Colonic mucosa (tissue), 4 donors: ENCODE measurements at regions not wholly inside any gene's neighbourhood (a gene's known extent, or its start where the extent isn't known, plus 50 kb on each side); places are given as distances from the start of the nearest gene placed in this dataset.

Source experiments
- DNase-seq: peaks from one replicate; pipeline ENCODE4 v3.0.0-alpha.2; 2020
- H3K27ac ChIP-seq: fragments of 200-600 bp; one replicate; pipeline ENCODE4 v1.8.0; 2021
- H3K27me3 ChIP-seq: fragments of 200-600 bp; one replicate; pipeline ENCODE4 v1.8.0; 2021
- H3K36me3 ChIP-seq: fragments of 200-600 bp; one replicate; pipeline ENCODE4 v1.8.0; 2021
- H3K4me1 ChIP-seq: fragments of 200-600 bp; one replicate; pipeline ENCODE4 v1.8.0; 2021; ENCODE audit warnings: mild to moderate bottlenecking
- H3K4me3 ChIP-seq: fragments of 200-600 bp; one replicate; pipeline ENCODE4 v1.8.0; 2021
- H3K9ac ChIP-seq, 2 donors: one replicate each; pipeline ENCODE4 v1.7.0; 2013; ENCODE audit warnings: control low read depth in 2 of 2, low read depth in 2 of 2, low read length in 2 of 2
- H3K9me3 ChIP-seq: fragments of 200-600 bp; one replicate; pipeline ENCODE4 v1.8.0; 2021
- intact Hi-C: fragments of 100-400 bp; cut with DNase I; formaldehyde crosslinking; loops from one replicate; pipeline ENCODE4 v1.14.1; 2022
- TF ChIP-seq, protein P1 (sequence below): fragments of 200-600 bp; IDR thresholded peaks from one replicate; pipeline ENCODE4 v1.8.0; 2022; ENCODE audit warnings: antibody characterized with exemption, mild to moderate bottlenecking
- donor health status: healthy.
- donor health status: DM: no; HTN: no; CAD: no.
- donor health status: DM: no; HTN: no; CAD: no.

DNA sequence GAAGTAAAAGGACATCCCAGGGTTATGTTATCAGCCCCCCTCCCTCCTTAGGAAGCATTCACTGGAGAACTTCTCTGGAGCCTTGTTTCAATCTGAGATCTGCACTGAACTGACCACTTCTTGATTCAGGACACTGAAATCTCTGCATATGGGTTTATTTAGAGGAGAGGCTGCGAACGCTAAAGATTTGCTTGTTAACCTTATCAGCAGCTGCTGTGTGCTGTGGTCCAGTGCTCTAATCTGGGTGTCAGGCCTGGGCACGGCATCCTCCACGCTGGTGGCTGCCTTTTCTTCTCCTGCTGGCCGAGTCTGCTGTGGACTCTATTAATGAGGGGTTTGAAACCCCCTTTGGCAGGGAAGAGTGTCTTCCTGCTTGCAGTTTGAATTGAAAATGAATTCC is 1094.7 kb upstream of the TENM3 start:
- intact Hi-C loops: no loop called here
- no peak overlapping the region for H3K27ac ChIP-seq
- H3K36me3 ChIP-seq: no peaks in the 10 kb centered on the region
- H3K4me3 ChIP-seq: no peak overlapping the region
- no peaks in the 10 kb centered on the region for H3K27me3 ChIP-seq
- DNase-seq: no peak
- H3K9me3 ChIP-seq: no peaks in the 10 kb centered on the region
- H3K4me1 ChIP-seq: no peaks in the 10 kb centered on the region
- H3K9ac ChIP-seq: no peak overlapping the region
- TF ChIP-seq, protein P1, sequence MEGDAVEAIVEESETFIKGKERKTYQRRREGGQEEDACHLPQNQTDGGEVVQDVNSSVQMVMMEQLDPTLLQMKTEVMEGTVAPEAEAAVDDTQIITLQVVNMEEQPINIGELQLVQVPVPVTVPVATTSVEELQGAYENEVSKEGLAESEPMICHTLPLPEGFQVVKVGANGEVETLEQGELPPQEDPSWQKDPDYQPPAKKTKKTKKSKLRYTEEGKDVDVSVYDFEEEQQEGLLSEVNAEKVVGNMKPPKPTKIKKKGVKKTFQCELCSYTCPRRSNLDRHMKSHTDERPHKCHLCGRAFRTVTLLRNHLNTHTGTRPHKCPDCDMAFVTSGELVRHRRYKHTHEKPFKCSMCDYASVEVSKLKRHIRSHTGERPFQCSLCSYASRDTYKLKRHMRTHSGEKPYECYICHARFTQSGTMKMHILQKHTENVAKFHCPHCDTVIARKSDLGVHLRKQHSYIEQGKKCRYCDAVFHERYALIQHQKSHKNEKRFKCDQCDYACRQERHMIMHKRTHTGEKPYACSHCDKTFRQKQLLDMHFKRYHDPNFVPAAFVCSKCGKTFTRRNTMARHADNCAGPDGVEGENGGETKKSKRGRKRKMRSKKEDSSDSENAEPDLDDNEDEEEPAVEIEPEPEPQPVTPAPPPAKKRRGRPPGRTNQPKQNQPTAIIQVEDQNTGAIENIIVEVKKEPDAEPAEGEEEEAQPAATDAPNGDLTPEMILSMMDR: no peak

DNA sequence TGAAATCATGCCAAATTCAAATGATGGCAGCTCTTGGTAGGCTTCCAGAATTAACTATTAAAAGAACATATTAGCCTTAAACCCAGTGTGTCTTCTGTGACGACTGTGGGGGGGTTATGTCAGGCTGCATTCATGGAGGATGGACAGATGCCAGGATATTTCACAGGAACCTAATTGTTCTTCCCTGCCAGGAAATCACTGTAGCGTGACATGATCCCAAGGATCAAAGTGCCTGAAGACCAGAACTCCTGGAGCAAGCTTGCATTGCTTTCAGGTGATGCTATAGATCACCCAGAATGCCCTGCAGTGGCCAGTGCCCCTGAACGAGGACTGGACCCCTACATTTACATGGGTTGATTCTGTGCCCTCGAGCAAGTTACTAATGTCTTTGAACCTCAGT is 1093.0 kb upstream of the TENM3 start:
- no peak overlapping the region for H3K9ac ChIP-seq
- H3K36me3 ChIP-seq: no peaks in the 10 kb centered on the region
- H3K4me1 ChIP-seq: no peaks in the 10 kb centered on the region
- H3K27ac ChIP-seq: no peak overlapping the region
- no peaks in the 10 kb centered on the region for H3K27me3 ChIP-seq
- TF ChIP-seq, protein P1: no peak
- no peaks in the 10 kb centered on the region for H3K9me3 ChIP-seq
- no peak for DNase-seq
- intact Hi-C loops: no loop called here
- no peak overlapping the region for H3K4me3 ChIP-seq

DNA sequence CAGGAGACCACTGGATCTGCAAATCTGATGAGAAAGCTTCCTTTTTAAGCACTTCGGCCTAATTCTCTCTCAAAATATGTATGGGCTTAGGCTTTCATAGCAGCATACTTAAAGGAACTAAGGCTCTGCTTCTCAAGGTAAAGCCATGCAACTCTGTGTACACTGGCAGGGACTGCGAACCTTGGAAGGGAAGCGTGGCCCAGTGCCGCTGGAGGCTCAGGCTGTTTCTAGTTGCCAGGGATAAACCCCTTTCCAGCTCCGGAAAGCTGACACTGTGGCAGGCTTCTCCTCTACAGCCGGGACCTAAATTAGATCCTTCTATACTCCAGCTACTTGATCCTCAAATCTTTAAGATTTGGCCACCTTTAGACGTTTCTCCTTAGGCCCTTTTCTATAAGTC is 1091.3 kb upstream of the TENM3 start:
- no peak overlapping the region for H3K27ac ChIP-seq
- intact Hi-C loops: no loop called here
- no peaks in the 10 kb centered on the region for H3K27me3 ChIP-seq
- no peak overlapping the region for H3K9ac ChIP-seq
- no peaks in the 10 kb centered on the region for H3K4me1 ChIP-seq
- no peak overlapping the region for H3K4me3 ChIP-seq
- H3K9me3 ChIP-seq: no peaks in the 10 kb centered on the region
- DNase-seq: no peak
- H3K36me3 ChIP-seq: no peaks in the 10 kb centered on the region
- TF ChIP-seq, protein P1: no peak

DNA sequence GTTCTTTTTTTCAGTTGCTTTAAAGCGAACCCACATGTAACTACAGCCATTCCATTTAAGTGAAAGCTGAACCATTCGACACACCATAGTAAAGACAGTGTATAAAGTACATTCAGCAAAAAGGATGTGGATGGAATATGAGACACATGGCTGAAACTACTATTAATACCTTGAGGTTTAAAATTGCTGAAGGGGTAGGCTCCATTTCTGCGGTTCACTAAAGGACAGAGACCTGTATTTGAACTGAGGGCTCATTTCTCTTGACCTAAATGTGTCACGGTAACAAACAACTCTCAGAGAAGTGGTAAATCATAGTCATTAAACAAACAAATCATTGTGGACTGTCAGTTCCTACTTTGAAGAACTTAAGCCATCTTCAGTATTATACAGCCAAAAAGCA is 1085.6 kb upstream of the TENM3 start:
- intact Hi-C loops: no loop called here

DNA sequence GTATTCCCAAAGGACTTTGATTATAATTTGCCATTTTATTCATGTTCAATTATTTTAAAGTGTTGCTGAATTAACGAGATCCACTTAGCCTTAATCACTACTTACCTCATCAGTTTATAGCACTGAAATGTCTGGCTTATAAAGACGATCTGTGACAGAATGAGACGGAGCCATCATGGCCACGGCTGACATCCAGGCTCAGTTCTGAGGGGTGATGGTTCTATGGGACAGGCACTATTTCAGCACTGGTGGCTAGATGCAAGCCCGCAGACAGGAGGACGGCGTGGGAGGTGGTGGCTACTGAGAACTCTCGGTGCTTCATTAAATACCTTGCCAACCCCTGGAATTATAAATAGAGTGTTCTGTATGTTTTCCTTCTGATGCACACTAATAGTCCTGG is 1084.2 kb upstream of the TENM3 start:
- Histone ChIP-seq H3K9ac (no peak overlapping the region), H3K27ac (no peak overlapping the region), H3K4me3 (no peak overlapping the region), H3K36me3 (no peaks in the 10 kb centered on the region), H3K27me3 (no peaks in the 10 kb centered on the region), H3K9me3 (no peaks in the 10 kb centered on the region), H3K4me1 (no peaks in the 10 kb centered on the region)
- intact Hi-C loops: no loop called here
- TF ChIP-seq, protein P1: no peak
- no peak for DNase-seq

More for the DNA sequence above, 1085.6 kb upstream of the TENM3 start:
- no peak overlapping the region for H3K27ac ChIP-seq
- no peaks in the 10 kb centered on the region for H3K27me3 ChIP-seq
- H3K9ac ChIP-seq: no peak overlapping the region
- no peaks in the 10 kb centered on the region for H3K9me3 ChIP-seq
- TF ChIP-seq, protein P1: no peak
- H3K4me1 ChIP-seq: no peaks in the 10 kb centered on the region
- no peak overlapping the region for H3K4me3 ChIP-seq
- no peaks in the 10 kb centered on the region for H3K36me3 ChIP-seq
- DNase-seq: no peak

DNA sequence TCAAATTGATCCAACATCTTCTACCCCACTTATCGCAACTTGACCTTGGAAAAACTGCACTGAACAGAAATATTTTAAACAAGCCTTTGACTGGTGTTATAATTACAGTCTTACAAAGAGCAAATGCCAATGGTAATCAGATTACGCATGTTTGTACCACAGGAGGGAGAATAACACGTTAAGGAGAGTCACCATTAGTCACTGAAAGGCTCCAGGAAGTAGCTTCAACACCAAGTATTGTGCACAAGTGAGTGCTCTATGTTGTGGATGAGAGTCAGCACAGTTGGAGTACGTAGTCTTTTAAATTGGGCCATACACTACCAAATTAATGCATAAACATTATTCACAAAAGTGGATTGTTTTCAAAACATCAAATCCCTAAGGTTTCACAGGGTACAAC is 1081.5 kb upstream of the TENM3 start:
- Histone ChIP-seq H3K27ac (no peak overlapping the region), H3K4me1 (no peaks in the 10 kb centered on the region), H3K27me3 (no peaks in the 10 kb centered on the region), H3K9ac (no peak overlapping the region), H3K4me3 (no peak overlapping the region), H3K36me3 (no peaks in the 10 kb centered on the region), H3K9me3 (no peaks in the 10 kb centered on the region)
- intact Hi-C loops: no loop called here
- TF ChIP-seq, protein P1: no peak
- DNase-seq: no peak
